DND-41 (cell line): ENCODE measurements at regions not wholly inside any gene's neighbourhood (a gene's known extent, or its start where the extent isn't known, plus 50 kb on each side); places are given as distances from the start of the nearest gene placed in this dataset.

ENCODE experiments used
- EZH2 ChIP-seq: IDR thresholded peaks from 3 replicates; pipeline ENCODE4 v1.6.1; 2012; ENCODE audit warnings: borderline replicate concordance, low read depth, mild to moderate bottlenecking, moderate library complexity, low read length, inconsistent platforms; ENCODE audit not compliant: severe bottlenecking
- TF ChIP-seq, protein P1 (sequence below): IDR thresholded peaks from 2 replicates; pipeline ENCODE4 v1.5.1; 2012; ENCODE audit warnings: borderline replicate concordance, low read length, moderate library complexity, mild to moderate bottlenecking; ENCODE audit not compliant: poor library complexity, severe bottlenecking; ENCODE audit errors: extremely low read depth

DNA sequence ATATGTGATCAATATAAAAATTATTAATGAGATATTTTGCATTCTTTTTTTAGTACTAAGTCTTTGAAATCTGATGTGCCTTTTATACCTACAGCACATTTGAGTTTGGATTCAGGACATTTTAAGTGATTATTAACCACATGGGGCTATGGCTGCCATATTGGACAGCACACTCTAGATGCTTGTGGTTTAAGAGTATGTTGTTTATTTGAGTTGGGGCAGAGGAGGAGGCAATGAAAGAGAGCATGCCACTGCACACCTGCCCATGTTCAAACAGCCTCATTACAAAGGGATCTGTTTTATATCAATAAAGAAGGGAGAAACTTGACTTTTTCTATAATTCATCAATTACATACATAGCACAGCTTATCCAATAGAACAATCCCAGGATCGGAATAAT, 99.4 kb upstream of the EDEM3 start:
- TF ChIP-seq, protein P1, sequence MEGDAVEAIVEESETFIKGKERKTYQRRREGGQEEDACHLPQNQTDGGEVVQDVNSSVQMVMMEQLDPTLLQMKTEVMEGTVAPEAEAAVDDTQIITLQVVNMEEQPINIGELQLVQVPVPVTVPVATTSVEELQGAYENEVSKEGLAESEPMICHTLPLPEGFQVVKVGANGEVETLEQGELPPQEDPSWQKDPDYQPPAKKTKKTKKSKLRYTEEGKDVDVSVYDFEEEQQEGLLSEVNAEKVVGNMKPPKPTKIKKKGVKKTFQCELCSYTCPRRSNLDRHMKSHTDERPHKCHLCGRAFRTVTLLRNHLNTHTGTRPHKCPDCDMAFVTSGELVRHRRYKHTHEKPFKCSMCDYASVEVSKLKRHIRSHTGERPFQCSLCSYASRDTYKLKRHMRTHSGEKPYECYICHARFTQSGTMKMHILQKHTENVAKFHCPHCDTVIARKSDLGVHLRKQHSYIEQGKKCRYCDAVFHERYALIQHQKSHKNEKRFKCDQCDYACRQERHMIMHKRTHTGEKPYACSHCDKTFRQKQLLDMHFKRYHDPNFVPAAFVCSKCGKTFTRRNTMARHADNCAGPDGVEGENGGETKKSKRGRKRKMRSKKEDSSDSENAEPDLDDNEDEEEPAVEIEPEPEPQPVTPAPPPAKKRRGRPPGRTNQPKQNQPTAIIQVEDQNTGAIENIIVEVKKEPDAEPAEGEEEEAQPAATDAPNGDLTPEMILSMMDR: no peak
- no peak for TF ChIP-seq EZH2
